ENCODE measurements at regions not wholly inside any gene's neighbourhood (a gene's known extent, or its start where the extent isn't known, plus 50 kb on each side); places are given as distances from the start of the nearest gene placed in this dataset.

GRCh38 chr13:63541336-63541735, 2125.7 kb upstream of the PCDH20 start:
- TF ChIP-seq CTCF (IDR thresholded peaks at IDR 0.05; ENCODE audit: insufficient read depth, low read depth, low read length, missing control alignments): no peak
- H3K4me3 ChIP-seq (ENCODE audit: low read depth, low read length): no peak overlapping the region

GRCh38 chr13:63540061-63540460, 2124.4 kb upstream of the PCDH20 start:
- DNase-seq (ENCODE audit: low read depth): no peak
- TF ChIP-seq CTCF (IDR thresholded peaks at IDR 0.05; ENCODE audit: insufficient read depth, low read depth, low read length, missing control alignments): no peak
- H3K4me3 ChIP-seq (ENCODE audit: low read depth, low read length): no peak overlapping the region

More at GRCh38 chr13:63541336-63541735, 2125.7 kb upstream of the PCDH20 start:
- DNase-seq (ENCODE audit: low read depth): no peak

- TF ChIP-seq CTCF (IDR thresholded peaks at IDR 0.05; ENCODE audit: insufficient read depth, low read depth, low read length, missing control alignments): no peak
- H3K4me3 ChIP-seq (ENCODE audit: low read depth, low read length): no peak overlapping the region
- no peak for DNase-seq (ENCODE audit: low read depth)
Observed at GRCh38 chr13:63517371-63517770, 2101.7 kb upstream of the PCDH20 start.

GRCh38 chr13:63516124-63516523, 2100.5 kb upstream of the PCDH20 start:
- no peak for DNase-seq (ENCODE audit: low read depth)
- no peak for TF ChIP-seq CTCF (IDR thresholded peaks at IDR 0.05; ENCODE audit: insufficient read depth, low read depth, low read length, missing control alignments)
- H3K4me3 ChIP-seq (ENCODE audit: low read depth, low read length): no peak overlapping the region

- no peak overlapping the region for H3K4me3 ChIP-seq (ENCODE audit: low read depth, low read length)
- TF ChIP-seq CTCF (IDR thresholded peaks at IDR 0.05; ENCODE audit: insufficient read depth, low read depth, low read length, missing control alignments): no peak
- no peak for DNase-seq (ENCODE audit: low read depth)
Observed at GRCh38 chr13:63514886-63515285, 2099.2 kb upstream of the PCDH20 start.

GRCh38 chr13:63512095-63512494, 2096.4 kb upstream of the PCDH20 start:
- no peak for TF ChIP-seq CTCF (IDR thresholded peaks at IDR 0.05; ENCODE audit: insufficient read depth, low read depth, low read length, missing control alignments)
- no peak overlapping the region for H3K4me3 ChIP-seq (ENCODE audit: low read depth, low read length)
- no peak for DNase-seq (ENCODE audit: low read depth)

- DNase-seq (ENCODE audit: low read depth): no peak
- TF ChIP-seq CTCF (IDR thresholded peaks at IDR 0.05; ENCODE audit: insufficient read depth, low read depth, low read length, missing control alignments): no peak
- no peak overlapping the region for H3K4me3 ChIP-seq (ENCODE audit: low read depth, low read length)
Observed at GRCh38 chr13:63501702-63502101, 2086.1 kb upstream of the PCDH20 start.
